ENCODE measurements at regions not wholly inside any gene's neighbourhood (a gene's known extent, or its start where the extent isn't known, plus 50 kb on each side); places are given as distances from the start of the nearest gene placed in this dataset.

DNA sequence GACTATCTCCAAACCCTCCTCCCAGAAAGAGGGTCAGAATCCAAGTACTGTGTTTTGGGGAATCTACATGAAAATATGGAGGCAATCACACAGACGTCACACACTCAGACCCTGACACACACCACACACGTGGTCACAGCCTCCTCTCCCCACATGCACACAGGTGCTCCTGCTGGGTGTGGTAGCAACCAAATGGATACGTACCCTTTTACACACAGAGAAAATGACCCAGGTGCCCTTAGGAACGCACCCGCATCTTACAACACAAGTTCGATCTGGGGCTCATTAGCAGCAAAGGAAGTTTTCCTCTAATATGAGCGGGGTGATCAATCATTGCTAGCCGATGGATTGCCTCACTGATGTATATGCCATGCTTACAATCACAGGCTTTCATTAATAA, 480.2 kb upstream of the KLF4 start:
- ATAC-seq (ENCODE audit: low read depth) = no peak
- Mint-ChIP-seq H3K9me3 (no peaks in the 10 kb centered on the region), H3K27me3 (peaks cover 7% of the 10 kb centered on the region), H3K27ac (no peak overlapping the region), H3K4me3 (no peak overlapping the region), H3K36me3 (ENCODE audit: low read depth) (no peaks in the 10 kb centered on the region), H3K4me1 (no peaks in the 10 kb centered on the region)
- TF ChIP-seq CTCF (IDR thresholded peaks at IDR 0.05) = no peak
- no peak for DNase-seq
- intact Hi-C loops (cut with micrococcal nuclease) = no loop called here
- POLR2A ChIA-PET = no interaction called here
- CTCF ChIA-PET = no interaction called here

GRCh38 chr9:107969141-107969540, 479.6 kb upstream of the KLF4 start:
- Mint-ChIP-seq H3K27me3 (peaks cover 7% of the 10 kb centered on the region), H3K36me3 (ENCODE audit: low read depth) (no peaks in the 10 kb centered on the region), H3K4me3 (no peak overlapping the region), H3K4me1 (no peaks in the 10 kb centered on the region), H3K9me3 (no peaks in the 10 kb centered on the region), H3K27ac (no peak overlapping the region)
- ChIA-PET POLR2A (no interaction called here), CTCF (no interaction called here)
- DNase-seq (no peak), ATAC-seq (ENCODE audit: low read depth) (no peak)
- no peak for TF ChIP-seq CTCF (IDR thresholded peaks at IDR 0.05)
- intact Hi-C loops (cut with micrococcal nuclease) = no loop called here

DNA sequence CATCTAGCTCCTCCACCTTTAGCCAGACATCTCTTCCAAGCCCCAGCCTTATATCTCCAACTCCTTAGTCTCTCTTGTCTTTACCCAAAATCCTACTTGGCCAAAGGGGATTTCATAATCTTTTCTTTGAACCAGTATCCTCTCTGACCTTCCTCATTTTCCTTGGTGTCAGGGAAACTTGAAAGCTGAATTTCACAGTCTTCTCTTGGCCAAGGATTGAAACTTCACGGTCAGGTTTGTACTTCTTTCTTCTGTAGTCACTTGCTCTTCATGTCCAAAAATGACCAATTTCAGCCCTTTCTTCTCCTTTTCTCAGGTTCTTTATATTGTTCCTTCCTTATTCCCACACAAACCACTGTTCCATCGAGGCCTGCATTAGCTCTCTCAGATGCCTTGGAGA, 473.7 kb upstream of the KLF4 start:
- intact Hi-C loops (cut with micrococcal nuclease) = no loop called here
- no peak overlapping the region for H3K27ac Mint-ChIP-seq

DNA sequence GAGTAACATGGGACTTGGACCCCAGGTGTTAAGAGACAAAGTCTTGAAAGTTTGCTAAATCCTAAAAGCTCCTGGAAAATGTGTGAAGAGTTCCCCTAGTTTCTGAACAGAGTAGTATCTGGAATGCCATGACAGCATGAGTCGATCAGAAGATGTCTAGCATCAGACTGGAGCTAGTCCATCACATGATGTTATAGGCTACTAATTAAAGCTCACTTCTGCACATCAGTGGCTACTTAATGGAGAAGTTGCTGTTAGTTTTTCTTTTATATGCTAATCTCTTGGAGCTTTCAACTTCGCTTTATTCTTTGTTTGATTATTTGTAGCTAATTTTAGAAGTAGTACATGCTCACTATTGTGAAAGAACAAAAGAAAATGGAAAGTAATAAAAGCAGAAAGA, 471.3 kb upstream of the KLF4 start:
- H3K27ac Mint-ChIP-seq = no peak overlapping the region
- ChIA-PET POLR2A (no interaction called here), CTCF (no interaction called here)
- H3K4me1 Mint-ChIP-seq = no peaks in the 10 kb centered on the region
- TF ChIP-seq CTCF (IDR thresholded peaks at IDR 0.05) = no peak
- peaks cover under 1% of the 10 kb centered on the region for H3K27me3 Mint-ChIP-seq
- DNase-seq = no peak
- no peak for ATAC-seq (ENCODE audit: low read depth)
- H3K36me3 Mint-ChIP-seq (ENCODE audit: low read depth) = no peaks in the 10 kb centered on the region
- H3K9me3 Mint-ChIP-seq = no peaks in the 10 kb centered on the region
- intact Hi-C loops (cut with micrococcal nuclease) = no loop called here
- no peak overlapping the region for H3K4me3 Mint-ChIP-seq

More for the DNA sequence above, 473.7 kb upstream of the KLF4 start:
- ChIA-PET CTCF (no interaction called here), POLR2A (no interaction called here)
- H3K4me3 Mint-ChIP-seq = no peak overlapping the region
- TF ChIP-seq CTCF (IDR thresholded peaks at IDR 0.05) = no peak
- H3K9me3 Mint-ChIP-seq = no peaks in the 10 kb centered on the region
- H3K36me3 Mint-ChIP-seq (ENCODE audit: low read depth) = no peaks in the 10 kb centered on the region
- DNase-seq (no peak), ATAC-seq (ENCODE audit: low read depth) (no peak)
- H3K4me1 Mint-ChIP-seq = no peaks in the 10 kb centered on the region
- peaks cover 4% of the 10 kb centered on the region for H3K27me3 Mint-ChIP-seq

DNA sequence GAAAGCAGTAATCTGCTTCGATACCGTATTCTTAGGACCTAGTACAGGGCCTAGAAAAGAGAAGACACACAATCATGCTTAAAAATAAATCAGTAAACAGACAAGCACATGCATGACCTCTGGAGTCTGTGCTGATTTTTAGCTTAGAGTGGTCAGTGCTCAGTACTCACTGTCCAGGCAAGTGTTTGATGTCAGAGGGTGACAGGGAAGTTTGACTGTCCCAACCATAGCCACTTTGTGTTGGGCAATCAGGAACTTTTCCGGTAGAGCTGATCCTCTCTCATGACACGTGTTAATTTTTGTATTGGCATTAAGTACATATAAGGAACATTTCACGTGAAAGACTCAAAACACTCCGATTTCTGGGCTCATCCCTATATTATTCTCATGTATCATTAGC, 464.7 kb upstream of the KLF4 start:
- H3K27me3 Mint-ChIP-seq = peaks cover 1% of the 10 kb centered on the region
- H3K36me3 Mint-ChIP-seq (ENCODE audit: low read depth) = peaks cover 2% of the 10 kb centered on the region
- CTCF ChIA-PET = no interaction called here
- no peak overlapping the region for H3K27ac Mint-ChIP-seq
- H3K4me1 Mint-ChIP-seq = no peaks in the 10 kb centered on the region
- intact Hi-C loops (cut with micrococcal nuclease) = no loop called here
- ATAC-seq (ENCODE audit: low read depth) (no peak), DNase-seq (no peak)
- no peak for TF ChIP-seq CTCF (IDR thresholded peaks at IDR 0.05)
- no peak overlapping the region for H3K4me3 Mint-ChIP-seq
- POLR2A ChIA-PET = no interaction called here
- peaks cover 11% of the 10 kb centered on the region for H3K9me3 Mint-ChIP-seq
